ENCODE measurements at regions not wholly inside any gene's neighbourhood (a gene's known extent, or its start where the extent isn't known, plus 50 kb on each side); places are given as distances from the start of the nearest gene placed in this dataset.
"Not testable (repeated sequence)": the region's sequence is repeated elsewhere in the genome, so short reads cannot be mapped to it uniquely, and the experiment has no call there.

DNA sequence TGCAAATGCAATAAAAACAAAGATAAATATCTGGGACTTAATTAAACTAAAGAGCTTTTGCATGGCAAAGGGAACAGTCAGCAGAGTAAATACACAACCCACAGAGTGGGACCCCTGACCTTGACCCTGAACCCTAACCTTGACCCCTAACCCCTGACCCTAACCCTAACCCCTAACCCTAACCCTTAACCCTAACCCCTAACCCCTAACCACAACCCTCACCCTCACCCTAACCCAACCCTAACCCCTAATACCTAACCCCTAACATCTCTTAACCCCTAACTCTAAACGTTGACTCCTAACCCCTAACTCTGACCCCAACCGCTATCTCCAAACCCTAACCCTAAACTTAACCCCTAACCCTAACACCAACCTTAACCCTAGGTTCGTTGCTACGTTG lies 64.9 kb upstream of the GPR39 start:
- H3K4me3 ChIP-seq (ENCODE audit: control insufficient read depth in 1 of 7, extremely low read depth in 1 of 7, insufficient read depth in 4 of 7, low read depth in 2 of 7, low read length in 6 of 7); H3K9me3 ChIP-seq (ENCODE audit: control extremely low read depth in 1 of 5, control insufficient read depth in 4 of 5, insufficient read depth in 2 of 5, low read depth in 1 of 5, low read length in 4 of 5); H3K27ac ChIP-seq (ENCODE audit: insufficient read depth in 1 of 2, low read depth in 1 of 2, low read length in 2 of 2, poor library complexity in 1 of 2, severe bottlenecking in 2 of 2); H3K36me3 ChIP-seq (ENCODE audit: control insufficient read depth in 4 of 4, insufficient read depth in 4 of 4, low read length in 3 of 4); POLR2A ChIA-PET; CTCF ChIA-PET; DNase-seq: not testable (repeated sequence)
- H3K4me1 ChIP-seq (ENCODE audit: control extremely low read depth in 1 of 4, control insufficient read depth in 4 of 4, insufficient read depth in 4 of 4, low read length in 3 of 4): peaks cover 0 to 13% (median 3%) of the 10 kb centered on the region in 4 experiments
- 100% methylated on average over 2 of the region's 4 CpGs for WGBS (ENCODE audit: insufficient coverage)
- peaks cover 0 to 18% (median 3%) of the 10 kb centered on the region in 5 experiments for H3K27me3 ChIP-seq (replicated peaks in 2 of 5; ENCODE audit: control insufficient read depth in 4 of 5, insufficient read depth in 5 of 5, low read length in 4 of 5)

DNA sequence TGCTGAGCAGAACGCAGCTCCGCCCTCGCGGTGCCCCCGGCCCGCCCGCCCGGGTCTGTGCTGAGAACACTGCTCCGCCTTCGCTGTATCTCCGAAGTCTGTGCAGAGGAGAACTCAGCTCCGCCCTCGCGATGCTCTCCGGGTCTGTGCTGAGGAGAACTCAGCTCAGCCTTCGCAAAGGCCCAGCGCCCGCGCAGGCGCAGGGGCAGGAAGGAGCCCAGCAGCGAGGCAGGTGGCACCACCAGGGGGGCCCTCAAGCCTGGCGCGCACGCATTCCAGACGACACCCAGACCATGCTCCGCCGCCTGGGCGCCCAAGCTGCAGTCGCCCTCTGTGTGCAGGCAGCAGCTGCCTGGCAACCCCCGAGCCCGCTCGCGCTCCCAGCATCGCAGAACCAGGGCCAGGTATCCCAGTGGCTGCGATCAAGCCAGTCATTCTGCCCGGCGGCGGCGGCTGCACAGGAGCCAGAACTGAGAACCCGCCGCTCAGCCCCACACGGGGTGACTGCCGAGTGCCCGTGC lies 64.1 kb upstream of the GPR39 start:
- WGBS (ENCODE audit: insufficient coverage): 0% methylated on average over 18 of the region's 44 CpGs
- CTCF ChIA-PET; H3K9me3 ChIP-seq (ENCODE audit: control extremely low read depth in 1 of 5, control insufficient read depth in 4 of 5, insufficient read depth in 2 of 5, low read depth in 1 of 5, low read length in 4 of 5); POLR2A ChIA-PET; H3K27ac ChIP-seq (ENCODE audit: insufficient read depth in 1 of 2, low read depth in 1 of 2, low read length in 2 of 2, poor library complexity in 1 of 2, severe bottlenecking in 2 of 2); H3K36me3 ChIP-seq (ENCODE audit: control insufficient read depth in 4 of 4, insufficient read depth in 4 of 4, low read length in 3 of 4): not testable (repeated sequence)
- H3K27me3 ChIP-seq (replicated peaks in 2 of 5; ENCODE audit: control insufficient read depth in 4 of 5, insufficient read depth in 5 of 5, low read length in 4 of 5): peaks cover 0 to 19% (median 3%) of the 10 kb centered on the region in 5 experiments
- H3K4me1 ChIP-seq (ENCODE audit: control extremely low read depth in 1 of 4, control insufficient read depth in 4 of 4, insufficient read depth in 4 of 4, low read length in 3 of 4): peaks cover 0 to 11% (median 2%) of the 10 kb centered on the region in 4 experiments
- peak overlapping the region in 2 of 7 experiments; percentile 40 to 52 for H3K4me3 ChIP-seq (ENCODE audit: control insufficient read depth in 1 of 7, extremely low read depth in 1 of 7, insufficient read depth in 4 of 7, low read depth in 2 of 7, low read length in 6 of 7)
- DNase-seq: peak; percentile 44 to 64 (median 62)

DNA sequence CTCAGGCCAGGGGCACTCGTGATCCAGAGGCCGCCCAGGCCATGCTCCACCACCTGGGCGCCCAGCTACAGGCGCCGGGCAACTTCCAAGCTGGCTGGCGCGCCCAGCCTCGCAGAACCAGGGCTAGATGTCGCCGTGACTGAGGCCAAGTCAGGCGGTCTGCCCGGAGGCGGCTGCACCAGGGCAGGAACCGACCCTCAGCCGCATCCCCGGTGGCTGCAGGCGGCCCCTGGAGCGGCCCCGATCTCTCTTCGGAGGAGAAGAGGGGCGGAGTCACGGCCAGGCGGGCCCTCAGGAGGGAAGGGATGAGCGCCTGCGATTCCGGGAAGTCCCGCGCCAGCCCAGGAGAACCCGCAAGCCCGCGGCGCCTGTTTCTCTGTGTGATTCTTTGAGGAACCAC lies 63.2 kb upstream of the GPR39 start:
- WGBS (ENCODE audit: insufficient coverage): 0% methylated on average over 14 of the region's 32 CpGs
- POLR2A ChIA-PET; H3K27ac ChIP-seq (ENCODE audit: insufficient read depth in 1 of 2, low read depth in 1 of 2, low read length in 2 of 2, poor library complexity in 1 of 2, severe bottlenecking in 2 of 2); H3K9me3 ChIP-seq (ENCODE audit: control extremely low read depth in 1 of 5, control insufficient read depth in 4 of 5, insufficient read depth in 2 of 5, low read depth in 1 of 5, low read length in 4 of 5); H3K36me3 ChIP-seq (ENCODE audit: control insufficient read depth in 4 of 4, insufficient read depth in 4 of 4, low read length in 3 of 4); CTCF ChIA-PET: not testable (repeated sequence)
- peak overlapping the region in 3 of 7 experiments; percentile 19 to 40 (median 38) for H3K4me3 ChIP-seq (ENCODE audit: control insufficient read depth in 1 of 7, extremely low read depth in 1 of 7, insufficient read depth in 4 of 7, low read depth in 2 of 7, low read length in 6 of 7)
- peak in 2 of 3 donors; percentile 16 to 18 for DNase-seq
- H3K4me1 ChIP-seq (ENCODE audit: control extremely low read depth in 1 of 4, control insufficient read depth in 4 of 4, insufficient read depth in 4 of 4, low read length in 3 of 4): peaks cover 0 to 11% (median 2%) of the 10 kb centered on the region in 4 experiments
- H3K27me3 ChIP-seq (replicated peaks in 2 of 5; ENCODE audit: control insufficient read depth in 4 of 5, insufficient read depth in 5 of 5, low read length in 4 of 5): peaks cover 0 to 19% (median 3%) of the 10 kb centered on the region in 5 experiments

DNA sequence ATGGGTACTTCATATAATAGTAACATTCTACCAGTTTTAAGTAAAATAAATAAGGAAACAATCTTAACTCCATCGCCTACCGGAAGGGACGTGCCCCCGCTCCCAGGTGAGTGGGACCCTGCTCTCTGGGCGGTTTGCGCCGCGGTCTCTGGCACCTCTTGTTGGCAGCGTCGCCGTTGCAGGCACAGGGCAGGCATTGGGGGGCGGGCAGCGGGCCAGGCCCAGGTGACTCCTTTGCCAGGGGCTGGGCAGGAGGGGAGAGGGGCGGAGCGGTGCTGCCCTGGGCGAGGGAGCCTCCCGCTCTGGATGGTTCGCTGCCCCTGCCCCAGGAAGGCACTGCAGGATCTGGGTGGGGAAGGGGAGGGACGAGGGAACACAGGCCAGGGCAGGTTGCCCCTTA lies 55.6 kb upstream of the GPR39 start:
- CTCF ChIA-PET, POLR2A ChIA-PET: not testable (repeated sequence)

DNA sequence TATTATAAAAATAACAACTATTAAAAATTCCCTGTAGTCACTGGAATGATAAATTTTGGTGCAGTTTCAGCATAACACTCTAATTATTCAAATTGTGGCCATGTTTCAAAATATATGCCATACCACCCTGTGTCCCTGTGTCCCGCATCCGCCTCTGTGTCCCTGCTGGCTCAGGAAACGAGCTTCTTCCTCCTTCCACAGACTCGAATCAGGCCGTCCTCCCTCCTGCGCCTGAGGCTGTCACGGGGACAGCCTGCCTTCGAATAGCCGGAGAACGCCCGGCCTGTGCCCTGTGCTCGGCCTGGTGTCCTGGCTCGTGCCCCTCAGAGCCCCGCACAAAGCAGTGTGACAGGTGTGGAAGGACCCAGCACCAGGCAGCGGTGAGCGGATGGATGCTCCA lies 55.1 kb upstream of the GPR39 start:
- H3K4me3 ChIP-seq (ENCODE audit: control insufficient read depth in 1 of 7, extremely low read depth in 1 of 7, insufficient read depth in 4 of 7, low read depth in 2 of 7, low read length in 6 of 7); H3K27ac ChIP-seq (ENCODE audit: insufficient read depth in 1 of 2, low read depth in 1 of 2, low read length in 2 of 2, poor library complexity in 1 of 2, severe bottlenecking in 2 of 2); H3K36me3 ChIP-seq (ENCODE audit: control insufficient read depth in 4 of 4, insufficient read depth in 4 of 4, low read length in 3 of 4); H3K9me3 ChIP-seq (ENCODE audit: control extremely low read depth in 1 of 5, control insufficient read depth in 4 of 5, insufficient read depth in 2 of 5, low read depth in 1 of 5, low read length in 4 of 5); H3K27me3 ChIP-seq (replicated peaks in 2 of 5; ENCODE audit: control insufficient read depth in 4 of 5, insufficient read depth in 5 of 5, low read length in 4 of 5); CTCF ChIA-PET; H3K4me1 ChIP-seq (ENCODE audit: control extremely low read depth in 1 of 4, control insufficient read depth in 4 of 4, insufficient read depth in 4 of 4, low read length in 3 of 4); POLR2A ChIA-PET; DNase-seq: not testable (repeated sequence)
- 74% methylated on average over 4 of the region's 16 CpGs for WGBS (ENCODE audit: insufficient coverage)

More for the DNA sequence above, 55.6 kb upstream of the GPR39 start:
- WGBS (ENCODE audit: insufficient coverage): 91% methylated on average over 16 of the region's 19 CpGs
- DNase-seq; H3K4me3 ChIP-seq (ENCODE audit: control insufficient read depth in 1 of 7, extremely low read depth in 1 of 7, insufficient read depth in 4 of 7, low read depth in 2 of 7, low read length in 6 of 7); H3K9me3 ChIP-seq (ENCODE audit: control extremely low read depth in 1 of 5, control insufficient read depth in 4 of 5, insufficient read depth in 2 of 5, low read depth in 1 of 5, low read length in 4 of 5); H3K36me3 ChIP-seq (ENCODE audit: control insufficient read depth in 4 of 4, insufficient read depth in 4 of 4, low read length in 3 of 4); H3K27me3 ChIP-seq (replicated peaks in 2 of 5; ENCODE audit: control insufficient read depth in 4 of 5, insufficient read depth in 5 of 5, low read length in 4 of 5); H3K4me1 ChIP-seq (ENCODE audit: control extremely low read depth in 1 of 4, control insufficient read depth in 4 of 4, insufficient read depth in 4 of 4, low read length in 3 of 4); H3K27ac ChIP-seq (ENCODE audit: insufficient read depth in 1 of 2, low read depth in 1 of 2, low read length in 2 of 2, poor library complexity in 1 of 2, severe bottlenecking in 2 of 2): not testable (repeated sequence)

DNA sequence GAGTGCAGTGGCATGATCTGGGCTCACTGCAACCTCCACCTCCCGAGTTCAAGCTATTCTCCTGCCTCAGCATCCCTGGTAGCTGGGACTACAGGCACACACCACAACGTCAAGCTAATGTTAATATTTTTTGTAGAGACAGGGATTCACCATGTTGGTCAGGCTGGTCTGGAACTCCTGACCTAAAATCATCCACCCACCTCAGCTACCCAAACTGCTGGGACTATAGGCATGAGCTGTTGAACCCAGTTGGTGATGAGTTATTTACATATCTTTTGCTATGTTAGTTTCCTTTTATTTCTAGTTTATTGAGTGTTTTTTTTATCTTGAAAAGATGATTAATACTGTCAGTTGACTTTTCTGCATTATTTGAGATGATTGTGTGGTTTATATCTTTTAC lies 53.3 kb upstream of the GPR39 start:
- H3K4me3 ChIP-seq (ENCODE audit: control insufficient read depth in 1 of 7, extremely low read depth in 1 of 7, insufficient read depth in 4 of 7, low read depth in 2 of 7, low read length in 6 of 7); CTCF ChIA-PET; POLR2A ChIA-PET; H3K9me3 ChIP-seq (ENCODE audit: control extremely low read depth in 1 of 5, control insufficient read depth in 4 of 5, insufficient read depth in 2 of 5, low read depth in 1 of 5, low read length in 4 of 5); H3K27me3 ChIP-seq (replicated peaks in 2 of 5; ENCODE audit: control insufficient read depth in 4 of 5, insufficient read depth in 5 of 5, low read length in 4 of 5); DNase-seq; H3K4me1 ChIP-seq (ENCODE audit: control extremely low read depth in 1 of 4, control insufficient read depth in 4 of 4, insufficient read depth in 4 of 4, low read length in 3 of 4); H3K36me3 ChIP-seq (ENCODE audit: control insufficient read depth in 4 of 4, insufficient read depth in 4 of 4, low read length in 3 of 4); H3K27ac ChIP-seq (ENCODE audit: insufficient read depth in 1 of 2, low read depth in 1 of 2, low read length in 2 of 2, poor library complexity in 1 of 2, severe bottlenecking in 2 of 2): not testable (repeated sequence)
- no CpG with 5 or more reads among the region's 2 CpGs for WGBS (ENCODE audit: insufficient coverage)

DNA sequence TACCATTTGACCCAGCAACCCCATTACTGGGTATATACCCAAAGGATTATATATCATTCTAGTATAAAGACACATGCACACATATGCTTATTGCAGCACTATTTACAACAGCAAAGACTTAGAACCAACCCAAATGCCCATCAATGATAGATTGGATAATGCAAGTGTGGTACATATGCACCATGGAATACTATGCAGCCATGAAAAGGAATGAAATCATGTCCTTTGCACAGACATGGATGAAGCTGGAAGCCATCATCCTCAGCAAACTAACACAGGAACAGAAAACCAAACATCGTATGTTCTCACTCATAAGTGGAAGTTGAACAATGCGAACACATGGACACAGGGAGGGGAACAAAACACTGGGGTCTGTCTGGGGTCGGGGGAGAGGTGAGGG lies 50.6 kb upstream of the GPR39 start:
- POLR2A ChIA-PET; H3K9me3 ChIP-seq (ENCODE audit: control extremely low read depth in 1 of 5, control insufficient read depth in 4 of 5, insufficient read depth in 2 of 5, low read depth in 1 of 5, low read length in 4 of 5); H3K4me1 ChIP-seq (ENCODE audit: control extremely low read depth in 1 of 4, control insufficient read depth in 4 of 4, insufficient read depth in 4 of 4, low read length in 3 of 4); H3K36me3 ChIP-seq (ENCODE audit: control insufficient read depth in 4 of 4, insufficient read depth in 4 of 4, low read length in 3 of 4); H3K4me3 ChIP-seq (ENCODE audit: control insufficient read depth in 1 of 7, extremely low read depth in 1 of 7, insufficient read depth in 4 of 7, low read depth in 2 of 7, low read length in 6 of 7); DNase-seq; CTCF ChIA-PET; H3K27ac ChIP-seq (ENCODE audit: insufficient read depth in 1 of 2, low read depth in 1 of 2, low read length in 2 of 2, poor library complexity in 1 of 2, severe bottlenecking in 2 of 2); H3K27me3 ChIP-seq (replicated peaks in 2 of 5; ENCODE audit: control insufficient read depth in 4 of 5, insufficient read depth in 5 of 5, low read length in 4 of 5): not testable (repeated sequence)
- WGBS (ENCODE audit: insufficient coverage): 71% methylated on average over 1 of the region's 3 CpGs

Measured in common myeloid progenitor, CD34-positive (primary cell).